ENCODE measurements at regions not wholly inside any gene's neighbourhood (a gene's known extent, or its start where the extent isn't known, plus 50 kb on each side); places are given as distances from the start of the nearest gene placed in this dataset.
"Not testable (repeated sequence)": the region's sequence is repeated elsewhere in the genome, so short reads cannot be mapped to it uniquely, and the experiment has no call there.

- not testable (repeated sequence) for DNase-seq (ENCODE audit: low read depth)
Observed at GRCh38 chr6:140189263-140189662, 814.8 kb upstream of the CITED2 start.

GRCh38 chr6:140185991-140186390 is 811.5 kb upstream of the CITED2 start:
- DNase-seq (ENCODE audit: low read depth), result no peak

- DNase-seq (ENCODE audit: low read depth), result no peak
Observed at GRCh38 chr6:140183881-140184280, 809.4 kb upstream of the CITED2 start.

GRCh38 chr6:140182821-140183220 is 808.4 kb upstream of the CITED2 start:
- no peak for DNase-seq (ENCODE audit: low read depth)

- DNase-seq (ENCODE audit: low read depth), result no peak
Observed at GRCh38 chr6:140181876-140182275, 807.4 kb upstream of the CITED2 start.

GRCh38 chr6:140180306-140180705 is 805.9 kb upstream of the CITED2 start:
- DNase-seq (ENCODE audit: low read depth), result no peak

- DNase-seq (ENCODE audit: low read depth), result no peak
Observed at GRCh38 chr6:140178935-140179334, 804.5 kb upstream of the CITED2 start.

GRCh38 chr6:140178520-140178919 is 804.1 kb upstream of the CITED2 start:
- DNase-seq (ENCODE audit: low read depth), result no peak

GRCh38 chr6:140176306-140176705 is 801.9 kb upstream of the CITED2 start:
- DNase-seq (ENCODE audit: low read depth), result no peak

- no peak for DNase-seq (ENCODE audit: low read depth)
Observed at GRCh38 chr6:140175486-140175885, 801.0 kb upstream of the CITED2 start.

GRCh38 chr6:140174524-140174923 is 800.1 kb upstream of the CITED2 start:
- DNase-seq (ENCODE audit: low read depth), result no peak

GRCh38 chr6:140168365-140168764 is 793.9 kb upstream of the CITED2 start:
- DNase-seq (ENCODE audit: low read depth), result no peak

- DNase-seq (ENCODE audit: low read depth), result no peak
Observed at GRCh38 chr6:140160909-140161308, 786.5 kb upstream of the CITED2 start.

- no peak for DNase-seq (ENCODE audit: low read depth)
Observed at GRCh38 chr6:140160494-140160893, 786.0 kb upstream of the CITED2 start.

- no peak for DNase-seq (ENCODE audit: low read depth)
Observed at GRCh38 chr6:140156131-140156530, 781.7 kb upstream of the CITED2 start.

GRCh38 chr6:140155451-140156126 is 781.1 kb upstream of the CITED2 start:
- no peak for DNase-seq (ENCODE audit: low read depth)

- DNase-seq (ENCODE audit: low read depth), result no peak
Observed at GRCh38 chr6:140153703-140154102, 779.3 kb upstream of the CITED2 start.

- not testable (repeated sequence) for DNase-seq (ENCODE audit: low read depth)
Observed at GRCh38 chr6:140147825-140148814, 773.7 kb upstream of the CITED2 start.

- no peak for DNase-seq (ENCODE audit: low read depth)
Observed at GRCh38 chr6:140140891-140141290, 766.4 kb upstream of the CITED2 start.

- no peak for DNase-seq (ENCODE audit: low read depth)
Observed at GRCh38 chr6:140138311-140139010, 764.0 kb upstream of the CITED2 start.

- no peak for DNase-seq (ENCODE audit: low read depth)
Observed at GRCh38 chr6:140134224-140134623, 759.8 kb upstream of the CITED2 start.

- DNase-seq (ENCODE audit: low read depth), result no peak
Observed at GRCh38 chr6:140130074-140130473, 755.6 kb upstream of the CITED2 start.

- no peak for DNase-seq (ENCODE audit: low read depth)
Observed at GRCh38 chr6:140124498-140124897, 750.0 kb upstream of the CITED2 start.
